Fibroblast of skin of right quadriceps (primary cell): ENCODE measurements at regions not wholly inside any gene's neighbourhood (a gene's known extent, or its start where the extent isn't known, plus 50 kb on each side); places are given as distances from the start of the nearest gene placed in this dataset.
"Not testable (repeated sequence)": the region's sequence is repeated elsewhere in the genome, so short reads cannot be mapped to it uniquely, and the experiment has no call there.

Experiments
- DNase-seq: peaks from one replicate; pipeline ENCODE4 v3.0.0-alpha.2; 2013

GRCh38 chr1:91606546-91607078 is 106.0 kb downstream of the CDC7 start:
- no peak for DNase-seq

GRCh38 chr1:91607686-91608085 is 107.0 kb downstream of the CDC7 start:
- not testable (repeated sequence) for DNase-seq

GRCh38 chr1:91608876-91609275 is 108.2 kb downstream of the CDC7 start:
- DNase-seq: peak; percentile 91

GRCh38 chr1:91609551-91609950 is 108.9 kb downstream of the CDC7 start:
- DNase-seq: peak; percentile 79

- no peak for DNase-seq
Observed at GRCh38 chr1:91610102-91610501, 109.5 kb downstream of the CDC7 start.

- DNase-seq: no peak
Observed at GRCh38 chr1:91610789-91611188, 110.1 kb downstream of the CDC7 start.

GRCh38 chr1:91611483-91611917 is 110.8 kb downstream of the CDC7 start:
- DNase-seq: peak; percentile 56

- DNase-seq: no peak
Observed at GRCh38 chr1:91613595-91613994, 112.9 kb downstream of the CDC7 start.

GRCh38 chr1:91616712-91617111 is 116.1 kb downstream of the CDC7 start:
- DNase-seq: no peak

- DNase-seq: no peak
Observed at GRCh38 chr1:91617285-91617765, 116.7 kb downstream of the CDC7 start.

GRCh38 chr1:91619881-91620280 is 119.2 kb downstream of the CDC7 start:
- DNase-seq: no peak

GRCh38 chr1:91621360-91621759 is 120.7 kb downstream of the CDC7 start:
- no peak for DNase-seq

- no peak for DNase-seq
Observed at GRCh38 chr1:91621907-91622306, 121.3 kb downstream of the CDC7 start.

GRCh38 chr1:91622616-91623015 is 122.0 kb downstream of the CDC7 start:
- no peak for DNase-seq

GRCh38 chr1:91623020-91623419 is 122.4 kb downstream of the CDC7 start:
- no peak for DNase-seq

GRCh38 chr1:91624331-91624730 is 123.7 kb downstream of the CDC7 start:
- no peak for DNase-seq
